HG03378 (cell line): ENCODE measurements at regions not wholly inside any gene's neighbourhood (a gene's known extent, or its start where the extent isn't known, plus 50 kb on each side); places are given as distances from the start of the nearest gene placed in this dataset.
"Not testable (repeated sequence)": the region's sequence is repeated elsewhere in the genome, so short reads cannot be mapped to it uniquely, and the experiment has no call there.

Experiments
- ATAC-seq: cut with Tn5 transposase; IDR thresholded peaks from one replicate; pipeline ENCODE4 v1.9.1; 2021; ENCODE audit warnings: mild to moderate bottlenecking, moderate library complexity; ENCODE audit not compliant: unreplicated experiment

GRCh38 chr10:26355241-26355640 is 82.9 kb upstream of the APBB1IP start:
- ATAC-seq = no peak

- peak; percentile 90 for ATAC-seq
Measured at GRCh38 chr10:26357203-26357602, 80.9 kb upstream of the APBB1IP start.

GRCh38 chr10:26358071-26358470 is 80.1 kb upstream of the APBB1IP start:
- ATAC-seq = no peak

- no peak for ATAC-seq
Measured at GRCh38 chr10:26359670-26360069, 78.5 kb upstream of the APBB1IP start.

GRCh38 chr10:26361351-26361750 is 76.8 kb upstream of the APBB1IP start:
- ATAC-seq = no peak

GRCh38 chr10:26361971-26362370 is 76.2 kb upstream of the APBB1IP start:
- no peak for ATAC-seq

GRCh38 chr10:26365681-26366358 is 72.3 kb upstream of the APBB1IP start:
- no peak for ATAC-seq

GRCh38 chr10:26367035-26367434 is 71.1 kb upstream of the APBB1IP start:
- ATAC-seq = not testable (repeated sequence)

- no peak for ATAC-seq
Measured at GRCh38 chr10:26367771-26368170, 70.4 kb upstream of the APBB1IP start.

GRCh38 chr10:26368463-26368862 is 69.7 kb upstream of the APBB1IP start:
- peak; percentile 55 for ATAC-seq

- ATAC-seq = peak; percentile 77
Measured at GRCh38 chr10:26372513-26373354, 65.4 kb upstream of the APBB1IP start.

- ATAC-seq = no peak
Measured at GRCh38 chr10:26374426-26374825, 63.7 kb upstream of the APBB1IP start.

- not testable (repeated sequence) for ATAC-seq
Measured at GRCh38 chr10:26377224-26377810, 60.8 kb upstream of the APBB1IP start.

GRCh38 chr10:26378861-26379294 is 59.3 kb upstream of the APBB1IP start:
- no peak for ATAC-seq

GRCh38 chr10:26380815-26381214 is 57.3 kb upstream of the APBB1IP start:
- ATAC-seq = no peak

GRCh38 chr10:26381986-26382385 is 56.2 kb upstream of the APBB1IP start:
- no peak for ATAC-seq

- no peak for ATAC-seq
Measured at GRCh38 chr10:26384600-26384999, 53.5 kb upstream of the APBB1IP start.

GRCh38 chr10:26385443-26385842 is 52.7 kb upstream of the APBB1IP start:
- ATAC-seq = no peak

- ATAC-seq = no peak
Measured at GRCh38 chr10:26386781-26387180, 51.4 kb upstream of the APBB1IP start.
